ENCODE measurements at regions not wholly inside any gene's neighbourhood (a gene's known extent, or its start where the extent isn't known, plus 50 kb on each side); places are given as distances from the start of the nearest gene placed in this dataset.

GRCh38 chr5:107764976-107765804 lies 94.5 kb upstream of the EFNA5 start:
- TF ChIP-seq GLIS3 (CRISPR knock-in tag; IDR thresholded peaks at IDR 0.05) (no peak), ARNTL (CRISPR knock-in tag; IDR thresholded peaks at IDR 0.05; ENCODE audit: borderline replicate concordance, low read depth) (no peak)
- no peak for ATAC-seq

DNA sequence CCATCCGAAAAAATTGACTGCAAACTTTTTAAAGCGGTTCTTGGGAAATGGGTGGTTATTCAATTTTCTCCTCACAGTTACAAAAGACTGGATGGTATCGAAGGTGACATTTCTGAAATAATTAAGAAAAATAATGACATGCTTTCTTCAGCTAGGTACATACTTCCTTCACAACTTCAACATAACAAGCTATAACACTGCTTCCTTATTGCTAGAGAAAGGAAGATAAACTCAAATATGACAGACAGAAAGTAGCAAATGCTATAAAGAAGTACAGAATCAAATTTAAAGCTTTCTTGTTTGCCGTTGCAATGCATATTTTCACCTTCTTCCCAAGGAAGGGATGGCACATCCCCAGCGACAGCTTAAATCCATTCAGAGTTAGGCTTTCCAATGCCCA lies 93.5 kb upstream of the EFNA5 start:
- ATAC-seq, result no peak
- no peak for TF ChIP-seq BACH2 (CRISPR knock-in tag; IDR thresholded peaks at IDR 0.05; ENCODE audit: borderline replicate concordance)
- no peak for TF ChIP-seq TSHZ2 (CRISPR knock-in tag; IDR thresholded peaks at IDR 0.05)
- TF ChIP-seq, protein P1, sequence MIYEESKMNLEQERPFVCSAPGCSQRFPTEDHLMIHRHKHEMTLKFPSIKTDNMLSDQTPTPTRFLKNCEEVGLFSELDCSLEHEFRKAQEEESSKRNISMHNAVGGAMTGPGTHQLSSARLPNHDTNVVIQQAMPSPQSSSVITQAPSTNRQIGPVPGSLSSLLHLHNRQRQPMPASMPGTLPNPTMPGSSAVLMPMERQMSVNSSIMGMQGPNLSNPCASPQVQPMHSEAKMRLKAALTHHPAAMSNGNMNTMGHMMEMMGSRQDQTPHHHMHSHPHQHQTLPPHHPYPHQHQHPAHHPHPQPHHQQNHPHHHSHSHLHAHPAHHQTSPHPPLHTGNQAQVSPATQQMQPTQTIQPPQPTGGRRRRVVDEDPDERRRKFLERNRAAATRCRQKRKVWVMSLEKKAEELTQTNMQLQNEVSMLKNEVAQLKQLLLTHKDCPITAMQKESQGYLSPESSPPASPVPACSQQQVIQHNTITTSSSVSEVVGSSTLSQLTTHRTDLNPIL (CRISPR knock-in tag; IDR thresholded peaks at IDR 0.05; ENCODE audit: low read depth), result no peak
- no peak for TF ChIP-seq ZNF565 (CRISPR knock-in tag; conservative IDR thresholded peaks at IDR 0.05; ENCODE audit: low read depth)
- no peak for TF ChIP-seq PATZ1 (CRISPR knock-in tag; IDR thresholded peaks at IDR 0.05; ENCODE audit: borderline replicate concordance)
- no peak for TF ChIP-seq PPARA (CRISPR knock-in tag; IDR thresholded peaks at IDR 0.05; ENCODE audit: borderline replicate concordance)
- no peak for TF ChIP-seq SNAI2 (CRISPR knock-in tag; IDR thresholded peaks at IDR 0.05)
- no peak for TF ChIP-seq ESRRG (CRISPR knock-in tag; IDR thresholded peaks at IDR 0.05)
- no peak for TF ChIP-seq CSRNP3 (CRISPR knock-in tag; IDR thresholded peaks at IDR 0.05)
- TF ChIP-seq ZNF8 (CRISPR knock-in tag; IDR thresholded peaks at IDR 0.05), result no peak
- TF ChIP-seq TCF4 (CRISPR knock-in tag; IDR thresholded peaks at IDR 0.05; ENCODE audit: borderline replicate concordance), result no peak
- no peak for TF ChIP-seq POU6F1 (CRISPR knock-in tag; IDR thresholded peaks at IDR 0.05; ENCODE audit: borderline replicate concordance, low read depth)
- no peak for TF ChIP-seq RARB (CRISPR knock-in tag; IDR thresholded peaks at IDR 0.05)
- TF ChIP-seq ZC3H10 (CRISPR knock-in tag; IDR thresholded peaks at IDR 0.05), result no peak
- TF ChIP-seq ZFP3 (CRISPR knock-in tag; IDR thresholded peaks at IDR 0.05), result no peak

DNA sequence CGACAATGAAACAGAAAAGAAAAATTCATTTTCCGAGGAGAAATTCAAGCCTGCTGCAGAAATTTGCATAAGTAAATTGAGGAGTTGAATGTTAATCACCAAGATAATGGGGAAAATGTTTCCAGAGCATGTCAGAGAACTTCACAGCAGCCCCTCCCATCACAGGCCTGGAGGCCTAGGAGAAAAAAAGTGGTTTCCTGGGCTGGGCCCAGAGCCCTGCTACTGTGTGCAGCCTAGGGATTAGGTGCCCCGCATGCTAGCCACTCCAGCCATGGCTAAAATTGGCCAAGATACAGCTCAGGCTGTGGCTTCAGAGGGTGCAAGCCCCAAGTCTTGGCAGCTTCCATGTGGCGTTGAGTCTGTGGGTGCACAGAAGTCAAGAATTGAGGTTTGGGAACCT lies 82.7 kb upstream of the EFNA5 start:
- ATAC-seq, result no peak
- TF ChIP-seq ZFP30 (CRISPR knock-in tag; IDR thresholded peaks at IDR 0.05) (no peak), TCF4 (CRISPR knock-in tag; IDR thresholded peaks at IDR 0.05; ENCODE audit: borderline replicate concordance) (no peak), CSRNP3 (CRISPR knock-in tag; IDR thresholded peaks at IDR 0.05) (no peak), ZNF70 (CRISPR knock-in tag; IDR thresholded peaks at IDR 0.05) (no peak), PPARA (CRISPR knock-in tag; IDR thresholded peaks at IDR 0.05; ENCODE audit: borderline replicate concordance) (no peak), ZFP3 (CRISPR knock-in tag; IDR thresholded peaks at IDR 0.05) (no peak), PATZ1 (CRISPR knock-in tag; IDR thresholded peaks at IDR 0.05; ENCODE audit: borderline replicate concordance) (no peak), BACH2 (CRISPR knock-in tag; IDR thresholded peaks at IDR 0.05; ENCODE audit: borderline replicate concordance) (no peak), CSDC2 (CRISPR knock-in tag; IDR thresholded peaks at IDR 0.05) (no peak)
- TF ChIP-seq, protein P1 (CRISPR knock-in tag; IDR thresholded peaks at IDR 0.05; ENCODE audit: low read depth), result no peak
